ENCODE measurements at regions not wholly inside any gene's neighbourhood (a gene's known extent, or its start where the extent isn't known, plus 50 kb on each side); places are given as distances from the start of the nearest gene placed in this dataset.

DNA sequence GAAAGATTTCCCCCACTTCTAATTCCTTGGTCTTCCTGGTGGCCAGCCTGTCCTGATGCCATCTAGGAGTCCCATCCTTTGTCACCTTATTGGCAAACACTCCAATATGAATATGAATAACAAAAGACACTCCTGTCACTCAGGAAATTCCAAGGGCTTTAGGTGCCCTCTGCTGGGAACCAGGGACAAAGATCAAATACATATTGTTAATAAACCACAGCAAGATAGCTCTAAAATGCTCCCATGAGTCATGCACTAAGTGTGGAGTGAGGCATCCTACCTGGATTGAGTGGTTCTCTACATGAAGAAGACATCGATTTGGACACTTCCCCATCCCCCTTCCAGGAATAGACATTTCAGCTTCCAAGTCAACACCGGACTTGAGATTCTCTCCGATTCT is 823.6 kb downstream of the TBC1D22A start:
- H3K4me3 ChIP-seq: no peak overlapping the region
- H3K36me3 ChIP-seq: no peaks in the 10 kb centered on the region
- intact Hi-C loops (cut with DNase I): no loop called here
- 68 to 86% methylated on average over 3 of the region's 3 CpGs for WGBS, 2 donors
- H3K27ac ChIP-seq: no peak overlapping the region
- peaks cover 0 to 16% (median 0%) of the 10 kb centered on the region in 4 donors for H3K27me3 ChIP-seq
- no peak for DNase-seq
- H3K4me1 ChIP-seq: no peaks in the 10 kb centered on the region
- no peak for TF ChIP-seq POLR2A (IDR thresholded peaks at IDR 0.05)
- TF ChIP-seq, protein P1, sequence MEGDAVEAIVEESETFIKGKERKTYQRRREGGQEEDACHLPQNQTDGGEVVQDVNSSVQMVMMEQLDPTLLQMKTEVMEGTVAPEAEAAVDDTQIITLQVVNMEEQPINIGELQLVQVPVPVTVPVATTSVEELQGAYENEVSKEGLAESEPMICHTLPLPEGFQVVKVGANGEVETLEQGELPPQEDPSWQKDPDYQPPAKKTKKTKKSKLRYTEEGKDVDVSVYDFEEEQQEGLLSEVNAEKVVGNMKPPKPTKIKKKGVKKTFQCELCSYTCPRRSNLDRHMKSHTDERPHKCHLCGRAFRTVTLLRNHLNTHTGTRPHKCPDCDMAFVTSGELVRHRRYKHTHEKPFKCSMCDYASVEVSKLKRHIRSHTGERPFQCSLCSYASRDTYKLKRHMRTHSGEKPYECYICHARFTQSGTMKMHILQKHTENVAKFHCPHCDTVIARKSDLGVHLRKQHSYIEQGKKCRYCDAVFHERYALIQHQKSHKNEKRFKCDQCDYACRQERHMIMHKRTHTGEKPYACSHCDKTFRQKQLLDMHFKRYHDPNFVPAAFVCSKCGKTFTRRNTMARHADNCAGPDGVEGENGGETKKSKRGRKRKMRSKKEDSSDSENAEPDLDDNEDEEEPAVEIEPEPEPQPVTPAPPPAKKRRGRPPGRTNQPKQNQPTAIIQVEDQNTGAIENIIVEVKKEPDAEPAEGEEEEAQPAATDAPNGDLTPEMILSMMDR (IDR thresholded peaks at IDR 0.05): peak in 1 of 6 experiments; percentile 11
- H3K9me3 ChIP-seq: peaks cover 0 to 8% (median 0%) of the 10 kb centered on the region in 3 donors

DNA sequence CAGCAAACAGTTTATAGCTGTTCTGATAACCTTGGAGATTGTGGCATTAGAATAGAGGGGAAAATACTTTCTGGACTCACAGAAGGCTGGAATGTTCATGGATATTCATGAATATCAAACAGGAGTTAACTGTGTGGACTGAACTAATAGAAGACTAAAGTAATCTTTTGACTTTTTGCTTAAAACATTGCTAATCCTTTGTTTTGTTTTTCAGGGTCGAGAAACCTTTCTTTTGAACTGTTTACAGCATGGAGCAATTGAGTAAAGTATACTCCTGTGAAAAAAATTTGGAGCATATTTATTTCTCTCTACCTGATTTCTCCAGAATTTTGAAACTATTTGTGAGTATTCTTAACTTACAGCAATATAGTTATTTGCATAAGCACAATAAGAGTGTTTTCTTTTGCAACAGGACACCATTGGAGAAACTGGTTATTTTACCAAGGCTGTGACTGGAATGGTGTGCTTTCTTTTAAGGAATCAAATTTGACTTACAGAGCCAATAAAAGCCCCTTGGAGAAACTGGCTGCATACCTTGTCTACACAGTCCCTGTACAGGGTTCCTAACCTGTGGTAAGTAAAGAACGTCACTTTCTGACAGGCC is 821.6 kb downstream of the TBC1D22A start:
- H3K4me1 ChIP-seq: no peaks in the 10 kb centered on the region
- H3K36me3 ChIP-seq: no peaks in the 10 kb centered on the region
- no peak overlapping the region for H3K27ac ChIP-seq
- H3K27me3 ChIP-seq: peaks cover 0 to 11% (median 0%) of the 10 kb centered on the region in 4 donors
- intact Hi-C loops (cut with DNase I): no loop called here
- TF ChIP-seq, protein P1 (IDR thresholded peaks at IDR 0.05): no peak
- TF ChIP-seq POLR2A (IDR thresholded peaks at IDR 0.05): no peak
- H3K9me3 ChIP-seq: peaks cover 0 to 8% (median 0%) of the 10 kb centered on the region in 3 donors
- no peak for DNase-seq
- 41 to 43% methylated on average over 2 of the region's 2 CpGs for WGBS, 2 donors
- H3K4me3 ChIP-seq: no peak overlapping the region

DNA sequence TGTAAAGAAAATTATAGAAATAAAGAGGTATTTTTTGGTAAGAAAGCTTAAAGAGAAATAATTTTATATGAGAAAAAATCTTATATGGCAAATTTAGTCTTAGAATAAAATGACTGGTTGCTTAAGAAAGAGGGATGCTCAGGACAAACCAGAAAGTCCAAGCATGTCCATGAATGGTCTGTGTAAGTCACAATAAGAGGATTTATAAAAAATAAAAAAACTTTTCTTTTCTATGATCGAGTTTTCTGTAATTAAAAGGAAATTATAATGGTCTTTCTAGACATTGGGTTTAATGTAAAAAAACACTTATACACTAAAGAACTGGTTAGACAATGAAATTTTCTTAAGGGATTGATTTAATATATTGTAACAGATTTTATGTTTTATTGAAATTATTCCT is 819.6 kb downstream of the TBC1D22A start:
- Histone ChIP-seq H3K36me3 (no peaks in the 10 kb centered on the region), H3K4me1 (no peaks in the 10 kb centered on the region), H3K9me3 (peaks cover 0 to 8% (median 0%) of the 10 kb centered on the region in 3 donors), H3K27me3 (peaks cover 0 to 10% (median 0%) of the 10 kb centered on the region in 4 donors), H3K27ac (no peak overlapping the region), H3K4me3 (no peak overlapping the region)
- intact Hi-C loops (cut with DNase I): no loop called here
- 33 to 54% methylated on average over 1 of the region's 1 CpG for WGBS, 2 donors
- TF ChIP-seq POLR2A (IDR thresholded peaks at IDR 0.05): no peak
- TF ChIP-seq, protein P1 (IDR thresholded peaks at IDR 0.05): no peak
- no peak for DNase-seq

DNA sequence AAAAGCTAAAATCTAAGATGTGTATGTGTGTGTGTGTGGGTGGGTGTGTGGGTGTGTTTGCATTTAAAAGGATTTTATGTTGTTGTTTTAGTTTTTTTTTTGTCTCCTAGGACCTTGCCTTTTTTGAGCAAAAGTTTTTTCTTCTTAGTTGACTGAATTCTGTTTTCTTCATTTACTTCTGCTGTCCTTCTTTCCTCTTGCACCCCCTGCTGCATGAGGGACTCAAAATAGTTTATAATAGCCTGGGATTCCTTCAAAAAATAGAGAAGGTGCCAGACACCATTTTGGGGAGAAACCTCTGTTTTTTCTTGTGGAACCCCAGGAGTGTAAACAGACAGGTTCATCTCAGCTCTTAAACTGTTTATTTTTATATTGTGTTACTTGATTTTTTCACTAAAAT is 817.7 kb downstream of the TBC1D22A start:
- H3K36me3 ChIP-seq: no peaks in the 10 kb centered on the region
- no peaks in the 10 kb centered on the region for H3K4me1 ChIP-seq
- no peak overlapping the region for H3K27ac ChIP-seq
- intact Hi-C loops (cut with DNase I): no loop called here
- peaks cover 0 to 8% (median 0%) of the 10 kb centered on the region in 3 donors for H3K9me3 ChIP-seq
- no peak for DNase-seq
- TF ChIP-seq, protein P1 (IDR thresholded peaks at IDR 0.05): no peak
- no peak for TF ChIP-seq POLR2A (IDR thresholded peaks at IDR 0.05)
- no peak overlapping the region for H3K4me3 ChIP-seq
- H3K27me3 ChIP-seq: peaks cover 0 to 24% (median 0%) of the 10 kb centered on the region in 4 donors

DNA sequence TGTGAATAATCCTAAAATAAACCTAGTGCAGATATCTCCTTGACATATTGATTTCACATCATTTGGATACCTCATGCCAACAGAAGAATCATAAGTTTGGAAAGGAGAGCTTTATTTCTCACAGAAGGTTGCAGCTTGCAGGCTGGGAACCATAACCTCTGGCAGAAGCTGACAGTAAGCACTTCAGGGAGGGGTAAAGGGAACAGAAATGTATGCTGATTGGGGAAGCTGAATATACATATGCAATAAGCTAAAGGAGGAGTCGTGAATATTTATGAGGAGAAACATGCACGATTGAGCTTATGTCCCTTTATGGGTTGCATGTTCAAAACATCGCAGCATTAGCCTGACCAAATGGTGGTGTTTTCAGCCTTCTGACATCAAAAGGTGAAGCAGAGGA is 814.5 kb downstream of the TBC1D22A start:
- no peak for TF ChIP-seq POLR2A (IDR thresholded peaks at IDR 0.05)
- TF ChIP-seq, protein P1 (IDR thresholded peaks at IDR 0.05): no peak
- 73 to 79% methylated on average over 3 of the region's 3 CpGs for whole genome bisulfite sequencing, 2 donors
- no peak for DNase-seq
- no peaks in the 10 kb centered on the region for H3K36me3 ChIP-seq
- no peak overlapping the region for H3K27ac ChIP-seq
- no peaks in the 10 kb centered on the region for H3K9me3 ChIP-seq
- no peaks in the 10 kb centered on the region for H3K4me1 ChIP-seq
- intact Hi-C loops (cut with DNase I): no loop called here
- H3K27me3 ChIP-seq: peaks cover 0 to 36% (median 3%) of the 10 kb centered on the region in 4 donors
- H3K4me3 ChIP-seq: no peak overlapping the region

Data from esophagus squamous epithelium (tissue), 5 donors.